GM23248 (cell line): ENCODE measurements at regions not wholly inside any gene's neighbourhood (a gene's known extent, or its start where the extent isn't known, plus 50 kb on each side); places are given as distances from the start of the nearest gene placed in this dataset.

Source experiments
- DNase-seq: peaks from one replicate; pipeline ENCODE4 v3.0.0-alpha.2; 2015
- H2AFZ ChIP-seq: fragments of 200-600 bp; sonication (generic); 2 replicates; pipeline ENCODE4 v1.6.1; 2016; ENCODE audit warnings: antibody characterized with exemption
- H3F3A ChIP-seq: fragments of 200-600 bp; sonication (generic); 2 replicates; pipeline ENCODE4 v1.6.1; 2016; ENCODE audit warnings: mild to moderate bottlenecking, antibody characterized with exemption, mixed run types; ENCODE audit not compliant: insufficient read depth
- H3K27ac ChIP-seq: fragments of 200-600 bp; sonication (generic); 2 replicates; pipeline ENCODE4 v1.5.1; 2016; ENCODE audit warnings: mild to moderate bottlenecking
- H3K27me3 ChIP-seq: fragments of 200-600 bp; sonication (generic); replicated peaks from 2 replicates; pipeline ENCODE4 v1.6.1; 2016; ENCODE audit warnings: mild to moderate bottlenecking; ENCODE audit not compliant: insufficient read depth
- H3K36me3 ChIP-seq: fragments of 200-600 bp; sonication (generic); 2 replicates; pipeline ENCODE4 v1.6.1; 2016; ENCODE audit warnings: low read depth, mild to moderate bottlenecking
- H3K4me1 ChIP-seq: fragments of 200-600 bp; sonication (generic); 2 replicates; pipeline ENCODE4 v1.6.1; 2016; ENCODE audit warnings: mild to moderate bottlenecking; ENCODE audit not compliant: insufficient read depth
- H3K4me2 ChIP-seq: fragments of 200-600 bp; sonication (generic); one replicate; pipeline ENCODE4 v1.6.1; 2016; ENCODE audit warnings: mild to moderate bottlenecking; ENCODE audit not compliant: unreplicated experiment
- H3K4me3 ChIP-seq: fragments of 200-600 bp; sonication (generic); 2 replicates; pipeline ENCODE4 v1.5.1; 2016; ENCODE audit warnings: mild to moderate bottlenecking
- H3K79me2 ChIP-seq: fragments of 200-600 bp; sonication (generic); 2 replicates; pipeline ENCODE4 v1.6.1; 2016; ENCODE audit warnings: mild to moderate bottlenecking; ENCODE audit not compliant: insufficient read depth
- H3K9ac ChIP-seq: fragments of 200-600 bp; sonication (generic); 2 replicates; pipeline ENCODE4 v1.6.1; 2016; ENCODE audit warnings: mild to moderate bottlenecking
- H3K9me2 ChIP-seq: fragments of 200-600 bp; sonication (generic); 2 replicates; pipeline ENCODE4 v1.6.1; 2016; ENCODE audit warnings: mixed run types, mild to moderate bottlenecking, moderate library complexity; ENCODE audit not compliant: insufficient read depth
- H3K9me3 ChIP-seq: fragments of 200-600 bp; sonication (generic); one replicate; pipeline ENCODE4 v1.6.1; 2017; ENCODE audit warnings: low read depth
- H4K20me1 ChIP-seq: fragments of 200-600 bp; sonication (generic); 2 replicates; pipeline ENCODE4 v1.6.0; 2016; ENCODE audit not compliant: insufficient read depth
- EZH2 ChIP-seq: fragments of 200-600 bp; sonication (generic); IDR thresholded peaks from 2 replicates; pipeline ENCODE4 v1.6.1; 2018; ENCODE audit warnings: antibody characterized with exemption, mild to moderate bottlenecking; ENCODE audit not compliant: insufficient read depth, poor library complexity, severe bottlenecking
- EZH2phosphoT487 ChIP-seq: fragments of 200-600 bp; sonication (generic); IDR thresholded peaks from 2 replicates; pipeline ENCODE4 v1.6.1; 2018; ENCODE audit warnings: antibody characterized with exemption, moderate library complexity, mild to moderate bottlenecking, low read depth; ENCODE audit not compliant: insufficient read depth
- WGBS, 2 experiments: methylation state at CpG; one replicate each; pipeline ENCODE4 v1.1.6; 2015 to 2017; ENCODE audit warnings: low lambda C conversion rate in 2 of 2, low coverage in 1 of 2; ENCODE audit errors: missing lambda C conversion rate in 2 of 2; 5-methylcytosine and 5-hydroxymethylcytosine counted together
- in situ Hi-C: fragments of 300-500 bp; cut with MboI; formaldehyde crosslinking; loops from 2 replicates; pipeline ENCODE4 v1.15.0; 2020

DNA sequence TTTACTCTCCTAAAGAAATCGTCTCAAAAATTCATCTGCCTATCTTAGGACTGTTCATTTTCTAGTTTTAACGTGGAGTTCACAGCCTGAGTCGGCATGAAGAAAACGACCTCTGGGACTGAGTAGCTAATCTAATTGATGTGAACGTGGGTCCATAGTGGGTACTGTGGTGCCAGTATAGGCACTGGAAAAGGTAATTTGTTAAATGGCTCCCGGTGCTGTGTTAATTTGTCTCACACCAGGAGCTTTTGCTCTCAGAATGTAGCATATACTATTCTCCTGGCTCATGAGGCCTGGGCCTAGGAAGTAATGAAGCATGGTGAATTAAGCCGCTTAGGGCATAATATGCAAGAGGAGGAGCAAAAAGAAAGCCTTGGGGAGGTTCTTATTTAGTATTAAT, 414.4 kb upstream of the NXPH2 start:
- no peaks in the 10 kb centered on the region for H3K36me3 ChIP-seq
- no peak overlapping the region for H3K4me2 ChIP-seq
- H3K4me3 ChIP-seq, result no peak overlapping the region
- H3K9me2 ChIP-seq, result no peaks in the 10 kb centered on the region
- 28 to 38% methylated on average over 7 of the region's 7 CpGs for WGBS, 2 experiments
- H3K27me3 ChIP-seq, result no peaks in the 10 kb centered on the region
- no peaks in the 10 kb centered on the region for H4K20me1 ChIP-seq
- H3K9ac ChIP-seq, result no peak overlapping the region
- no peak overlapping the region for H2AFZ ChIP-seq
- no peaks in the 10 kb centered on the region for H3F3A ChIP-seq
- TF ChIP-seq EZH2phosphoT487, result no peak
- no peak for TF ChIP-seq EZH2
- no peaks in the 10 kb centered on the region for H3K9me3 ChIP-seq
- no peaks in the 10 kb centered on the region for H3K79me2 ChIP-seq
- DNase-seq, result no peak
- in situ Hi-C loops, result no loop called here
- no peaks in the 10 kb centered on the region for H3K4me1 ChIP-seq
- H3K27ac ChIP-seq, result no peak overlapping the region

DNA sequence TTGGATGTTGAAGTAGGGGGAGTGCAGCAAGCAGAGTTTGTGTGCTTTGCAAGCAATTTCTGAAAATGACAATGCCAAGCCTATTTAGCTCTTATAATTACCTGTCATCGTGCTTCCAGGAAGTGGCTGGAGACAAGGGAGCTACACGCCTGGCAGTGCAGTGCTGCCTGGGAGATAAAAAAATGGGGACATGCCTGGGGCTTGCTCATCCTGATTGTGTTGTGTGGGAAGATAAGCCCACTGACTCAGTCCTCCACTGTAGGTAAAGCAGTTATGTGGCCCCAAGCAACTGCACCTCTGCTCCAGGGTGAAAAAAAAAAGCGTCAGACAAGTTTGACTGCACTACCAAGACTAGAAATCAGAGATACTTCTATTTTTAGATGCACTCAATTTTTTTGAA, 396.9 kb upstream of the NXPH2 start:
- Histone ChIP-seq H3K36me3 (no peaks in the 10 kb centered on the region), H3K4me1 (no peaks in the 10 kb centered on the region), H3K9me3 (no peaks in the 10 kb centered on the region), H3K4me2 (no peak overlapping the region), H3K4me3 (no peak overlapping the region), H4K20me1 (no peaks in the 10 kb centered on the region), H3K27me3 (no peaks in the 10 kb centered on the region), H3F3A (no peaks in the 10 kb centered on the region), H2AFZ (no peak overlapping the region), H3K79me2 (no peaks in the 10 kb centered on the region), H3K27ac (no peak overlapping the region), H3K9ac (no peak overlapping the region), H3K9me2 (no peaks in the 10 kb centered on the region)
- 16% methylated on average over 3 of the region's 3 CpGs for WGBS, 2 experiments
- DNase-seq, result no peak
- in situ Hi-C loops, result no loop called here
- no peak for TF ChIP-seq EZH2
- TF ChIP-seq EZH2phosphoT487, result no peak

DNA sequence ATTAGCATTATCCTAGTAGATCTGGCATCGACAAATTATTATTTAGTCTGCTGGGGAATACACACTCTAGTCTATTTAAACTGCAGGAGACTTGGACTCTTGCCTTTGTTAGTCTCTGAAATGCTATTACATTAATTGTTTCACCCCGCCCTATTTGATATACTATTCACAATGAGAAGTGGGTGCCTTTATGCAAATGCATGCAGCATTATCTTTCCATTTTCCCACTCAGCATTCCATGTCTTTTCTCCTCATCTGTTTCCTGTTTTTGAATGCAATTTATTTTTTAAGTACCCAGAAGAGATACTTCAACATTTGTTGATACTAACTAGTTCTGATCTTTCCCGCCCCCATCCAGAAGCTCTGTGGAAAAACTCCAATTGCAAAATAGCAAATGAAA, 395.3 kb upstream of the NXPH2 start:
- in situ Hi-C loops, result no loop called here
- 24 to 32% methylated on average over 3 of the region's 3 CpGs for WGBS, 2 experiments
- TF ChIP-seq EZH2phosphoT487 (no peak), EZH2 (no peak)

DNA sequence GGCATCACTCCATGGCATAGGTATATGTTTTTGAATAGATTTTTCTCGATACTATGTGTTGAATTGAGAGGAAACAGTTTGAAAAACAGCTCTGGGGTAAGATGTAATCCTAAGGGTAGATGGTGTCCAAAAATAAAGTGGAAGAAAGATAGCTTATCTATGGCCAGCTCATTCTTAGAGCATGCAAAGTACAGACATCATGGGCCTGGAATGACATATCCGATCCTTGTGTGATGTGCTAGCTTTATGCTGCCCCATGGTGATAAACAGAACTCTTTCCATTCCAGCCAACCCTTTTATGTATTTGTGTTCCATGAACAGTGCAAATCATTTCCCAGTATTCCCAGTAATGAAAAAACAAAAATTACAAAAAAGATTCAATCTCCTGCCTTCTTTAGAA, 390.2 kb upstream of the NXPH2 start:
- Histone ChIP-seq H3K79me2 (no peaks in the 10 kb centered on the region), H4K20me1 (no peaks in the 10 kb centered on the region), H3F3A (no peaks in the 10 kb centered on the region), H3K27ac (no peak overlapping the region), H2AFZ (no peak overlapping the region), H3K9ac (no peak overlapping the region), H3K4me2 (no peak overlapping the region), H3K9me3 (no peaks in the 10 kb centered on the region), H3K27me3 (no peaks in the 10 kb centered on the region), H3K9me2 (no peaks in the 10 kb centered on the region), H3K36me3 (no peaks in the 10 kb centered on the region), H3K4me3 (no peak overlapping the region), H3K4me1 (no peaks in the 10 kb centered on the region)
- no peak for DNase-seq
- TF ChIP-seq EZH2 (no peak), EZH2phosphoT487 (no peak)
- in situ Hi-C loops, result no loop called here
- 14 to 21% methylated on average over 2 of the region's 2 CpGs for WGBS, 2 experiments

More for the DNA sequence above, 395.3 kb upstream of the NXPH2 start:
- no peaks in the 10 kb centered on the region for H3K9me2 ChIP-seq
- DNase-seq, result no peak
- no peaks in the 10 kb centered on the region for H3F3A ChIP-seq
- H4K20me1 ChIP-seq, result no peaks in the 10 kb centered on the region
- H3K79me2 ChIP-seq, result no peaks in the 10 kb centered on the region
- H3K4me2 ChIP-seq, result no peak overlapping the region
- H3K4me3 ChIP-seq, result no peak overlapping the region
- H3K27me3 ChIP-seq, result no peaks in the 10 kb centered on the region
- H3K4me1 ChIP-seq, result no peaks in the 10 kb centered on the region
- no peaks in the 10 kb centered on the region for H3K36me3 ChIP-seq
- no peaks in the 10 kb centered on the region for H3K9me3 ChIP-seq
- H3K9ac ChIP-seq, result no peak overlapping the region
- H3K27ac ChIP-seq, result no peak overlapping the region
- H2AFZ ChIP-seq, result no peak overlapping the region

DNA sequence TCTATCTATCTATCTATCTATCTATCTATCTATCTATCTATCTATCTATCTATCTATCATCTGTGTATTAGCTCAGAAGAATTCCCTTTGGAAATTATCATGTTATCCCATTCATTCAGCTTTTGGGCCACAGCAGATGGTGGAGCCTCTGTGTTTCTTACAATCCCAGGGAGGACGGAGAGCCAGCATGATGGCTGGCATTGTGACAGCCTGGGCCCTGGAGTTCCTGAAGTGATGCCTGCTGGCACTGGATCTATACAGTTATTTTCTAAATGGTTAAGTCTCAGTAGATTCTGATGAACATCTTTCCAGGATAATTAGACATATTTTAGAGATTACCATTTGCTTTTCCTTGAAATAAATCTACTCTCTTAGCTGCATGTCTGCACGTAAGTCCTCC, 385.4 kb upstream of the NXPH2 start:
- TF ChIP-seq EZH2phosphoT487 (no peak), EZH2 (no peak)
- H3K79me2 ChIP-seq, result no peaks in the 10 kb centered on the region
- H3K9me2 ChIP-seq, result no peaks in the 10 kb centered on the region
- H3K4me1 ChIP-seq, result no peaks in the 10 kb centered on the region
- no peak overlapping the region for H2AFZ ChIP-seq
- no peaks in the 10 kb centered on the region for H4K20me1 ChIP-seq
- H3F3A ChIP-seq, result no peaks in the 10 kb centered on the region
- in situ Hi-C loops, result no loop called here
- no peak overlapping the region for H3K27ac ChIP-seq
- H3K27me3 ChIP-seq, result no peaks in the 10 kb centered on the region
- no peak overlapping the region for H3K4me2 ChIP-seq
- no peak overlapping the region for H3K4me3 ChIP-seq
- no peak overlapping the region for H3K9ac ChIP-seq
- DNase-seq, result no peak
- H3K36me3 ChIP-seq, result no peaks in the 10 kb centered on the region
- H3K9me3 ChIP-seq, result no peaks in the 10 kb centered on the region
- 16 to 17% methylated on average over 2 of the region's 2 CpGs for WGBS, 2 experiments
